Stimulated activated CD4-positive, alpha-beta T cell treated with anti-CD3 and anti-CD28 coated beads, Interleukin-1b, Interleukin-23, amount 100 ng/mL, for 24 hours (primary cell): ENCODE measurements at regions not wholly inside any gene's neighbourhood (a gene's known extent, or its start where the extent isn't known, plus 50 kb on each side); places are given as distances from the start of the nearest gene placed in this dataset.

ENCODE experiments used
- DNase-seq, 4 experiments: peaks; one replicate each; pipeline ENCODE4 v3.0.0-alpha.2; 2020; ENCODE audit warnings: low read depth in 4 of 4, low spot score in 1 of 4

DNA sequence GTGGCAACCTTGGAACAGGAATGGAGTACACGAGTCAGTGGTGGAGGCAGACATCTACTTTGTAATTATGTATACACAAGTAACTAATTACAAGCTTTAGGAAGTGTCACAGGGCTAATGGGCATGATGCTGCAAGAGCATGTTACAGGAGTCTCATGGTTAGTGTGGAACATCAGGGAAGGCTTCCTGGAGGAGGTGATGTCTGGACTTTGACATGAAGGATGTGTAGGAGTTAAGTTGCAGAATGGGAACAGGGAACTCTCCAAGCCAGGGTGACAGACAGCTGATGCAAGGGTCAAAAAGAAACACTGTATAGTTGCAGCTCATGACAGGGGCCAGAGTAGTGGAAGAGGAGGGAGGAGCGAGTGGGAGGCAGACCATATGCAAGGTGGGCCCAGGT lies 483.8 kb upstream of the EEF2KMT start:
- DNase-seq = no peak

DNA sequence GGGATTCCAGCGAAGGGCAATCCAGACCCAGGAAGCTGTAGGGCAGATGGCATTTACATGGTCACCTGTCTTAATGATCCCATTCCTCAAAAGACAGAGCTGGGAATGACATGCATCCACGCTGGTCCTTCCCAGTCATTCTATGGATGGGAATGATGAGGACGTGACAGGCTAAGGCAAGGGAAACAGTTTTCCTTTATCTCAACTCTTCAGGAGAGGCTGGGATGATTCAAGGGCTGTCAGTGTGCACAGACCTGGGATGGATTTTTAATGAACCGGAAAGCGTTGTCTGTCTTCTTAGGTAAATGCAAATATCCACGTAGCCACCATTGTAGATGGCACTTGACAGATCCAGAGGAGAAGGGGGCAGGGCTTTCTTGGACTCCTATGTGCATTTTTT lies 483.2 kb upstream of the EEF2KMT start:
- DNase-seq = no peak

DNA sequence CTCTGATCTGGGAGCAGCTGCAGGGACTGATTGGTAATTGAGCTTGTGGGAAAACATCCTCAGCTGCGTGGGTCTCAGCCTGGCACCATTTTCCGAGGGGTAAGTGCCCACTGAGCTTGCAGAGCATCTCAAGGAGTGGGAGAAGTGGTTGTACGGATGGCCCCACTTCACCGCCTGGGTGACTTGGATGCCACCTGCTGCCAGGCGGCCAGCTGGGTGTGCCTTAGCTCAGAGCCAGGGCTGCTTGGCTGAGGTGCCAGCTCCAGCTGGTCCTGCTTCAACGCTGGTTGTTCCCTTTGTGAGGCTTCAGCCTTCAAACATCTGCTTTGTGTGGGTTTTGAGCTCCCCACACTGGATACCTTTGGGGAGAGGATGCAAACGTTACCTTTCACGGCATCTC lies 482.7 kb upstream of the EEF2KMT start:
- DNase-seq = no peak

DNA sequence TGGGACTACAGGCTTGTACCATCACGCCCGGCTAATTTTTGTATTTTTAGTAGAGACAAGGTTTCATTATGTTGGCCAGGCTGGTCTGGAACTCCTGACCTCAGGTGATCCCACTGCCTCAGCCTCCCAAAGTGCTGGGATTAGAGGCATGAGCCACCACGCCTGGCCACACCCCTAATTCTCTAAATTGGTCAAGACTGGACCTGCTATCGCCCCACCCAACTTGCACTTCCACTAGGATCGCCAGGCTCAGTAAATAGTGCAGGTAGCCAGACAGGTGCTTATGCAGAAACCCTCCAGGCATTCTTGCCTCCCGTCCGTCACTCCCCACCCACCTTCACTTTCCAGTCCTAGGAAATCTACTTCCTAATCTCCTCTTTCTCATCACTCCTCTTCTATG lies 481.4 kb upstream of the EEF2KMT start:
- no peak for DNase-seq

DNA sequence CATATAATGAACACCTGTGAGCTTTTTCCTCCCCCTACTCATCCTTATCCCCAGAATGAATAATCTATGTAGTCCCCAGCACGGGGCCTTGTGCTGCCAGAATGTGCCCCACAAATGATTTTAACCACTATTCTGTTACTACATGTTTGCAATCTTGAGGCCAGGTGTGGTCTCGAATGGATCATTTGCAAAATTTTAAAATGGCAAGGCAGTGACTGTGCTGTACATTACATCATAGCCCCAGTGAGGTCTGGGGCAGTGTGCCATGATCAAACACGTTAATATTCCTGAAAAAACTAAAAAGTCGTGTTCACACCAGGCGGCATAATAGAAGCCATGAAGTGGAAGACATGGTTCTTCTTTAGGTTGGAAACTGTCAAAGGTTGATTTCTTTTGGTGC lies 479.9 kb upstream of the EEF2KMT start:
- no peak for DNase-seq

DNA sequence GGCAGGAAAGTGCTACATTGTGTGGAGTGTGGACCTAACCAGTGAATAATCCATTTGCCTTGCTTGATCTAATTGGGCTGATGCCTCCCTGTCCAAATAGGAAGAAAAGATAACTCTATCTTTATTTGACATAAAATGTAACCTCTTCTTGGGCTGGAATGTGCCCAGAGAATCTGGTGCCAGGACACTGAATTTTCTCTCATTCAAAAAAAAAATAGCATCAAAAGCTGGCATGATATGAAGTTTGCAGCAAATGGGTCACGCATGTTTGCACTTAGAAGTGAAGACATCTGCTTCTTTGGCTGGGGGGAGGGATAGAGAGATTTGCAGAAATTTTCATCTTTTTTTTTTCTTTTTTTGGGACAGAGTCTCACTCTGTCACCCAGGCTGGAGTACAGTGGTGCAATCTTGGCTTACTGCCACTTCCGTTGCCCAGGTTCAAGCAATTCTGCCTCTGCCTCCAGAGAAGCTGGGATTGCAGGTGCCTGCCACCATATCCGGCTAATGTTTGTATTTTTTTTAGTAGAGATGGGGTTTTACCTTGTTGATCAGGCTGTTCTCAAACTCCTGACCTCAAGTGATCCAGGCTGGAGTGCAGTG lies 478.2 kb upstream of the EEF2KMT start:
- DNase-seq = no peak

DNA sequence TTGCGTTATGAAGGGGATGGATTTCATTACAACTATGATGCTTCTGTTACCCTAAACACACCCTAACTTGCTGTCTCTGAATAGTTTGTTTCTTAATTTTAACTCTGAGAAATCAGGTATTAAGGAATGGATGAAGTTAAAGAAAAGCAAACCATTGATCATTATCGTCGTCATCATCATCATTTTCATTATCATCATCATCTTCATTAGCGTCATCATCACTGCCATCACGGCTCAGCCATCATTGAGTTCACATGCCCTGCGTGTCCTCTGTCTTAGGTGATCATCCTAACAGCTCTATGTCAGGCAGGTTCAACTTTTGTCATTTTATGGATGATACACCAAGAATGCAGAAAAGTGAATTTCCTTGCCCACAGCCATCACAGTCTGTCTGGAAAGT lies 477.5 kb upstream of the EEF2KMT start:
- no peak for DNase-seq

DNA sequence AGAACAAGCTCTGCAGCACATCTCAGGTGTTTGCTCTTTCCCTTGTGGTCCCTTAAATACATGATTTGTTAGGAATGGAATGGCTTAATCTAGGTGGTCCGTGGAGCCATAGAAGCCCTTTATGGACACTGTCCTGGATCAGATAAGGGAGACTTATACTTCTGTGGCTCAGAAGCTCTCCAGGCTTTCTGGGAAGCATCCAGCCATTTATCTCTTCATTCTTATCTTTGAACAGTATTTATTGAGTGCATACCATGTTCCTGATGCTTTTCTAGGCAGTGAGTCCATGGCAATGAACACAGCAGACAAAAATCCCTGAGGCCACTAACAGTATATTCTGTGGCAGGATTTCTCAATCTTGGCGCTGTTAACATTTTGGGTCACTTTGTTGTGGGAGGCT lies 474.5 kb upstream of the EEF2KMT start:
- DNase-seq = no peak

DNA sequence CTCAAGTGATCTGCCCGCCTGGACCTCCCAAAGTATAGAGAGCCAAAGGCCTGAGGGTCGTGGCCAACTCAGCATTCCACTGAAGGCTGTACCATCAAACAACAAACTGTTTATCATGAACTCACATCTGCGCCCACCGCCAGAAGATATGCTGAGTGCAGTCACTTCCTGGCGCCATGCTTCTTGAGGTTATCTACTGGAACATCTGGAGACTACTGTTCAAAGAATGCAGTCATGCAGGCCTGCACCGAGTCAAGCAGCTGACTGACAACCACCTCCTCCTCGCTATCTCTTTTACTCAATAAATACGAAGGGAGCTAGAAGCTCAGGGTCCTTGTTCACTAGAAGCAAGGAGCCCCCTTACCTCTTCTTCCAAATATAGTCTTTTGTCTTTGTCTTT lies 473.9 kb upstream of the EEF2KMT start:
- no peak for DNase-seq

DNA sequence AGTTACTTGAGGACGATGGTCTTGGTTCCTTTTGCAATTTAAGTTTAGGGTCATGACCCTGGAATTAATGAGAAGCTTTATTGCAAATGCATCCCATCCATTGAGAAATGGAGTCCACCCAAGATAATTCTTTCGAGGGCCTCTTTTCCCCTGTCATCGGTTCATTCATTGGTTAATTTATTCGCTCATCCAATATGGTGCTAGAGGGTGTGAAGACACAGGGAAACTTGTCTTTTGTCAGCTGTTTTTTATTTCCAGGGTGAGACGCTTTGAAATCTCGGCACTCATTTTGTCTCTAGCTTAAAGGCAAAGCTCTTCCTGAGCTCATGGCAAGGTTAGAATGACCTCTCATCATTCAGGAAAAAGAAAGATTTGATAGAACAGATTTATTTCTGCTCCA lies 464.2 kb upstream of the EEF2KMT start:
- no peak for DNase-seq

DNA sequence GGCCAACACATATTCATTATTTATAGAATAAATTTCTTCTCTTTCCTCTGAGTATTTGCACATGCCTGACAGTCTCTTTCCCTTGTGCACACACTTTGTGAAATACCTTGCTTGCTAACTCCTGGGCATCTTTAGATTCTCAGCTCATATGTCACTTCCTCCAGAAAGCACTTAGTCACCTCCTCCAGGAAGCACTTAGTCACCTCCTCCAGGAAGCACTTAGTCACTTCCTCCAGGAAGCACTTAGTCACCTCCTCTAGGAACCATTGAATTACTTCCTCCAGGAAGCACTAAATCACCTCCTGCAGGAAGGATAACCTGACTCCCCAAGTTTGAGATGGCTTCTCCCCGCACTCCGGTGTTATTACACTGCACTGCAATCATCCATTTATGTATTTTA lies 462.5 kb upstream of the EEF2KMT start:
- DNase-seq = no peak

DNA sequence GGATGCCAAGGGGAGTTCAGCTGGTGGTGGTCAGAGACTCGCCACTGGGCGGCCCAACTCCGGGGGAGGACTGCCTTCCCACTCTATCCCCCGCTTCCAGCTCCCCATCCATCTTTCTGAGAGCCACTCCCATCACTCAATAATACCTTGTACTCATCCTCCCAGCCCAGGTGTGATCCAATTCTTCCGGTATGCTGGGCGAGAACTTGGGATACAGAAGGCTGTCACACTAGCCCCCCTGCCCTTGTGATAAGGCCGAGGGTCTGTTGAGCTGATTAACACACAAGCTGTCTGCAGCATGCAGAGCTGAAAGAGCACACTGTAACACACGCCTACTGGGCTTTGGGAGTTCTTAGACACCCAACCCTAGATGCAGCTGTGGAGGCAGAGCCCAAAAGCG lies 460.4 kb upstream of the EEF2KMT start:
- DNase-seq = no peak

DNA sequence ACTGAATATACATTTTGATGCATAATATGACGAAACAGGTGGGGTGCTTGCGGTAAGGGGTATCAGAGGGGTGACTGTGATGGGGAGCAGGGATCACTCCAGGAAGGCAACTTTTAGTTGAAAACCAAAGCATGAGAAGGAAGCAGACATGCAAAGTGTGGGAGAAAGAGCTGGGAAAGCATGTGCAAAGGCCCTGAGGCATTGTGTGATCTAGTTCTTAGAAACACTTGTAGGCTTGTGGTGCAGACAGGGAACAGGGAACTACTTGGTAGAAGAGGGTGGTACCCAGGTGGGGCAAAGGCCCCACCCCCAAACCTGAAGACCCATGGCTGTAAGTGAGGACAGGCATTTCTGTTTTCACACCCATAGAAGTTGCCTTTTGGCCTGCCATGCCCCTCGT lies 459.9 kb upstream of the EEF2KMT start:
- DNase-seq = no peak

DNA sequence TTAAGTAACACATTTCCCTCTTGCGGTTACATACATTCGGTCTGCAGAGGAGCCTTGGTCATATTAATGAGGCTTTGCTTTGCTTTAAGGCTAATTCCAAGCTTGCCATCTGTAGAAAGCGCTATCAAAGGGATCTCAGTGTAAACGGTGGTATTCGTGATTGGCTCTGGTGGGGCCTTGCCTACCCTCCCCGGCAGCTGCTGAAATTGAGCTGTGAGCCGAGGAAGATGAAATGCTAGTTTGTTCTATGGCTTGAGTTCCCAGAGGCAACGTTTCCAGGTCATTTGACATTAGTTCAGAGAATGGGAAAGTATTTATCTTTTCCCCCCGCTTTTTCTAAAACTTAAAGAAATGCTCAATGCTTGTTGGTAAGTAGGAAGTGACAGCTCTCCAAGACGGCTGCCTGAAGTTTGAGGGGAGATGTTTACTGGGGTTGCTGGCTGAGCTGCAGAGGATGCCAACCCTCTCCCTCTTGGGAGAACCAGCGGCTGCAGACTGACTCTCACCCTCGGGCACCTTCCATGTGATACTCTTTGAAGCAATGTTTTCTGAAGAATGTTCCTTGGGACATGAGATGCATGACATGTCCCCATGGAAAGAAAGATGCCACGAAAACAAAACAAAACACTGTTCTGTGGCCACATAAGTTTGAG lies 458.7 kb upstream of the EEF2KMT start:
- DNase-seq = no peak

DNA sequence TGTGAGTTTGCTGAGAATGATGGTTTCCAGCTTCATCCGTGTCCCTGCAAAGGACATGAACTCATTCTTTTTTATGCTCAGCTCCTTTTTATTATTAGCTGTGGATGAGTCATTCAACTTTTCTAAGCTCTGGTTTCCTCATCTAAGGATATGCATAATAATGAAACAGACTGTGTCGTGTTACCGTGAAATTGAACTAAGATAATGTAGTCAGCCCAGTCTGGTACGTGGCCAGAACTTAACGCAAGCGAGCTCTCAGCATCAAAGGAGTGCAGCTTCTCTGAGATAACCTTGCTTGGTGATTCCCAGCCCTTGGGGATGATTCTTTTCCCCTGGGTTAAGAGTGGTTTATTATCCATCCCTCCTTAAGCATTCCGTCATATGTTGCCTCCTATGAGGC lies 454.3 kb upstream of the EEF2KMT start:
- DNase-seq = no peak

DNA sequence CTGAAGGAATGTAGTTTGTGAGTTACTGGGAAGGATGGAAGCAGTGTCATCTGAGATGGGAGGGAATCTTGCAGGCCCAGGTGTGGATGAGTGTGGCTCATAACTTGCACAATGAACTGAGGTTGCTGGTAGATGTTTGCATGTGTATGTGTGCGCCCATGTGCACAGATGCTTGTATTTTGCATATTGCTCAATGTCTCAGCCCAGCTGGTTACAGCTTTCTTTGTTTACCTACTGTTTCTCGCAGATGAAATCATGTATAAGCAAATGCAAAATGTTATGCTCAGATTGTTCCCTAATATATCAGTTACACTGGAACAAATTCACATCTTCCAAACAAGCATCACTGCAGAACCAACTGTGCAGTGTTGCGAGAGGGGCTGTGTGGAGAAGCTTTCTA lies 452.2 kb upstream of the EEF2KMT start:
- no peak for DNase-seq

DNA sequence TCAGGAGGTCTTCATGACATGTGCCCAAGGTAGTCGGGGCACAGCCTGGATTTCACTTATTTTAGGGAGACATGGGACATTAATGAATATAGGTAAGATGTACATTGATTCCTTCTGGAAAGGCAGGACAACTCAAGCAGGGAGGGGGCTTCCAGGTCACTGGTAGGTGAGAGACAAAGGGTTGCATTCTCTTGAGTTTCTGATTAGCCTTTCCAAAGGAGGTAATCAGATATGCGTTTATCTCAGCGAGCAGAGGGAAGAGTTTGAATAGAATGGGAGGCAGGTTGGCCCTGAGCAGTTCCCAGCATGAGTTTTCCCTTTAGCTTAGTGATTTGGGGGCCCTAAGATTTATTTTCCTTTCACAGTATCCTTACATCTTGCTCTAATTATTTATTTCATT lies 443.8 kb upstream of the EEF2KMT start:
- DNase-seq = no peak

DNA sequence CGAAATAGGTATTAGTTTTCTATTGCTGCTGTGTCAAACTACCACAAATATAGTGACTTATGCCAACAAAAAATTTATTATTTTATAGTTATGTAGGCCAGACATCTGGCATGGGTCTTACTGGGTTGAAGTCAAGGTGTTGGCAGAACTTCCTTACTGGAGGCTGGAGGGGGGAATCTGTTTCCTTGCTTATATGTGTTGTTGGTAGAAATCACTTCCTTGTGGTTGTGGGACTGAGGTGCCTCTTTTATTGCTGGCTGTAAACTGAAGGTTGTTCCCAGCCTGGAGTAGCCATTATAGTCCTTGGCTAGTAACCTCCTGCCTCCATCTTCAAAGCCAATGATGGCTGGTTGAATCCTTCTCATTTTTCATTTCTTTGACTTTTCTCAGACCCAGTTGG lies 439.8 kb upstream of the EEF2KMT start:
- DNase-seq = no peak

DNA sequence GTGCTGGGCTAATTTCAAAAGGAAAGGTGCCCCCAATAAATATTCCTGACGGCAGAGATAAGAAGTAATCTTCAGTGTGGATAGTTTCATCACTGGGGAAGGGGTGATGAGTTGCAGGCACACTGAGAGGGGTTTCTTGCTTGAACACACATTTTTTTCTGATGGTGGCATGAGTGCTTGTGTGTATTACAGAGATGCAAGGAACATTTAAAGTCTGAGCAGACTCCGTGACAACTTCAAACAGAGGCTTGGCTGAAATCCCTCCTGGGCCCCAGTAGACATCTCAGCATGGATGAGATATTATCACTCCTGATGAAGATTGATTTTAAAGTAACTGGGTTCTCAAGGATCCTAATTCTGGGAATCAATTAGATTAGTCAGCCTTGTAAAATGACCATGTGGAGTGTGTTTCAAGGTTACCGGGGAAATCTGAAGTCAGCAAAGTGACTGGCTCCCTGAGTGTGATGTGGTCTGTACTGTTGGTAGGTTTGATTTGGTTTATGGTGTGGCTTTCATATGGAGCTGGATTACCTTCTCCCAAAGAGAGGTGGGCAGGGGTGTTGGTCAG lies 435.8 kb upstream of the EEF2KMT start:
- DNase-seq = no peak

DNA sequence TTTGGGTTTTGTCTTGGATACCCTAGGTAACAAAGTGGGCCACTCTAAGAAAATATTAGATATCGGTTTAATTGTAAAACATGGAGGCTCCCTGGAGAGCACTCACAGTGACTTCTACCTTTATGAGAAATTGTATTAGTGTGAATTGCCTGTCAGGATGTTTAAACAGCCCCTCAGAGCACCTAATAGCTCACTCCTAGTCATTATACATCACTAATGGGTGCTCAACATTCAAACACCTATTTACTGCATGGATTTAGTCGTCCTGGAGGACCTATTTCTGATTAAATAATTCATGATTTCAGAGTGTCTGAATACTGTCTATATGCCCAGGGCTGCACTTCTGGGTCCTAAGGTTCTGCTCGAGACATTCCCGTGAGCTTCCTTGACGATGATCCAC lies 430.2 kb upstream of the EEF2KMT start:
- no peak for DNase-seq

DNA sequence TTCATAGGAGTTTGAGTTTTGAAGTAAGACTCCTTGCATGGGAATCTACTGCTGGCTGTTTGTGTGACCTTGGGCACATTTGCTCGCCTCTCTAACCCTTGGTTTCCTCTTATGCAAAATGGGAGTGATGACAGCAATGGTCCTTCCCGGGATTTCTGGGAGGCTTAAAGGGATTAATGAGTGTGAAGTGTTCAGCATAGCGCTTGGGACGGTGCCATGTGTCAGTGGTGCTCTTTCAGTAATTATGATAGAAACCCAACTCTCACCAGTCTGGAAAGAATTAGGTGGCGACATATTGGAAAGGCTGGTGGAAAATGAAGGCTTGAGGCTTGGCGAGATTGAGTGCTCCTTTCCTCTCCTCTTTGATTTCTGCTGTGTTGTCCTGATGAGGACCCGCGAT lies 429.2 kb upstream of the EEF2KMT start:
- no peak for DNase-seq

DNA sequence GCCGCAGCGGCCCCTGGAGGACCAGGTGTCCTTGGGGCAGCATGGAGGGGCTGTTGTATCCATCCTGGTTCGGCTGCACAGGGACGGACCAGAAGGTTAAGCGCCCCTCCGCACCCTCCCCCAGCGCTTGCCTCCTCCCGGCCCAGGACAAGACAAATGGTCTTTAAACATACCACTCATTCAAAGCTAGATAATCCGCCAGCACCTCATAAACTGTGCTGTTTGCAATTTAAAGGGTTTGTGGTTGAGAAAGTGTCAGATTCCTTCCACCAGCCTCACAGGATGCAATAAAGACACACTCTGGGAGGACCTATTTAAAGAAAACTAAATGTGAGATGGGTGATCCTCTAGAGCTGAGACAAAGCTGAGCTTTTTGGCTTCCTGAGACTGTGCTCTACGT lies 426.2 kb upstream of the EEF2KMT start:
- DNase-seq = no peak

DNA sequence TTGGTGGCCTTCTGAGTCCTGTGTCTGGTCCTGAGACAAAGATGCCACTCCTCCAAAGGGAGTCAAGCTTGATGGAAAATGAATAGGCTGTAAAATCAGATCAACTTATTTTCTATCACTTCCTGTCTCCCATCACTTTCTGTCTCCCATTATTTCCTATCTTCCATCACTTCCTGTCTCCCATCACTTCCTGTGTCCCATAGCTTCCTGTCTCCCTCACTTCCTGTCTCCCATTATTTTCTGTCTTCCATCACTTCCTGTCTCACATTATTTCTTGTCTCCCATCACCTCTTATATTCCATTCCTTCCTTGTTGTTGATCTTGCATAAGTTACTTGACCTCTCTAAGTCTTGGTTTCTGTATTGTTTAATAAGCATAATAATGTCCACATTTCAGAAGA lies 418.5 kb upstream of the EEF2KMT start:
- DNase-seq = no peak
